ENCODE measurements at regions not wholly inside any gene's neighbourhood (a gene's known extent, or its start where the extent isn't known, plus 50 kb on each side); places are given as distances from the start of the nearest gene placed in this dataset.

DNA sequence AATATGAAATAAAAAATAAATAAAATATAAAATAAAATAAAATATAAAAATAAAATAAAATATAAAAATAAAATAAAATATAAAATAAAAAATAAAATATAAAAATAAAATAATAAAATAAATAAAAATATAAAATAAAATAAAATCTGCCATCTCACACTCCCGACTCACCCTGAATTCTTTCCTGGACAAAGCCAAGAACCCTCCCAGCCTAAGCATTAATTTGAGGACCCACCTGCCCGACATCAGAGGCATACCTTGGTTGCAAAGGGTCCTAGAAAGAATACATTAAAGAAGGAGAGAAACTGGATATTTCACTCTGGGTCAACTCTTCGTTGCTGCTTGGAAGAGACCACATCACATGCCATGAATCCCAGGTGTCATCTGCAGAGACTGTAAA, 138.3 kb downstream of the CRLF2 start:
- 33% methylated on average over 3 of the region's 3 CpGs for whole genome bisulfite sequencing (ENCODE audit: insufficient coverage, insufficient replicate concordance, low lambda C conversion rate, missing lambda C conversion rate)
- DNase-seq (ENCODE audit: low read depth, low spot score) = no peak
- Histone ChIP-seq H3K27me3 (replicated peaks in 1 of 2; ENCODE audit: control insufficient read depth in 2 of 2, insufficient read depth in 2 of 2, low read length in 1 of 2) (no peaks in the 10 kb centered on the region), H4K20me1 (ENCODE audit: control insufficient read depth, insufficient read depth) (no peaks in the 10 kb centered on the region), H3K4me3 (no peak overlapping the region), H3K9me3 (replicated peaks; ENCODE audit: control insufficient read depth, insufficient read depth, low read length) (peaks cover 4% of the 10 kb centered on the region; the same call in 2 of the 3 replicates), H2AFZ (ENCODE audit: control insufficient read depth, low read depth, low read length) (no peak overlapping the region), H3K4me2 (ENCODE audit: control insufficient read depth, insufficient read depth) (no peak overlapping the region), H3K27ac (ENCODE audit: control insufficient read depth, insufficient read depth) (no peak overlapping the region), H3K9ac (ENCODE audit: control insufficient read depth, insufficient read depth, low read length) (no peak overlapping the region), H3K79me2 (ENCODE audit: control insufficient read depth, insufficient read depth, low read length) (no peaks in the 10 kb centered on the region), H3K36me3 (ENCODE audit: control insufficient read depth in 2 of 2, insufficient read depth in 2 of 2, low read length in 1 of 2) (no peaks in the 10 kb centered on the region), H3K4me1 (ENCODE audit: control insufficient read depth, insufficient read depth, low read length) (no peaks in the 10 kb centered on the region)
- ChIA-PET CTCF (no interaction called here), SMC1A (ENCODE audit: uncharacterized antibody, unreplicated experiment) (no interaction called here), RAD21 (ENCODE audit: unreplicated experiment) (no interaction called here), POLR2A (no interaction called here)
- no peak for FAIRE-seq
- no peak for TF ChIP-seq SIN3A (IDR thresholded peaks at IDR 0.05; ENCODE audit: low read depth, low read length)
- no peak for TF ChIP-seq POLR2A (IDR thresholded peaks at IDR 0.05; ENCODE audit: low read depth, low read length)
- no peak for TF ChIP-seq MYC (IDR thresholded peaks at IDR 0.05; ENCODE audit: insufficient read depth, insufficient read length, insufficient replicate concordance, low read length, severe bottlenecking)
- TF ChIP-seq, protein P1, sequence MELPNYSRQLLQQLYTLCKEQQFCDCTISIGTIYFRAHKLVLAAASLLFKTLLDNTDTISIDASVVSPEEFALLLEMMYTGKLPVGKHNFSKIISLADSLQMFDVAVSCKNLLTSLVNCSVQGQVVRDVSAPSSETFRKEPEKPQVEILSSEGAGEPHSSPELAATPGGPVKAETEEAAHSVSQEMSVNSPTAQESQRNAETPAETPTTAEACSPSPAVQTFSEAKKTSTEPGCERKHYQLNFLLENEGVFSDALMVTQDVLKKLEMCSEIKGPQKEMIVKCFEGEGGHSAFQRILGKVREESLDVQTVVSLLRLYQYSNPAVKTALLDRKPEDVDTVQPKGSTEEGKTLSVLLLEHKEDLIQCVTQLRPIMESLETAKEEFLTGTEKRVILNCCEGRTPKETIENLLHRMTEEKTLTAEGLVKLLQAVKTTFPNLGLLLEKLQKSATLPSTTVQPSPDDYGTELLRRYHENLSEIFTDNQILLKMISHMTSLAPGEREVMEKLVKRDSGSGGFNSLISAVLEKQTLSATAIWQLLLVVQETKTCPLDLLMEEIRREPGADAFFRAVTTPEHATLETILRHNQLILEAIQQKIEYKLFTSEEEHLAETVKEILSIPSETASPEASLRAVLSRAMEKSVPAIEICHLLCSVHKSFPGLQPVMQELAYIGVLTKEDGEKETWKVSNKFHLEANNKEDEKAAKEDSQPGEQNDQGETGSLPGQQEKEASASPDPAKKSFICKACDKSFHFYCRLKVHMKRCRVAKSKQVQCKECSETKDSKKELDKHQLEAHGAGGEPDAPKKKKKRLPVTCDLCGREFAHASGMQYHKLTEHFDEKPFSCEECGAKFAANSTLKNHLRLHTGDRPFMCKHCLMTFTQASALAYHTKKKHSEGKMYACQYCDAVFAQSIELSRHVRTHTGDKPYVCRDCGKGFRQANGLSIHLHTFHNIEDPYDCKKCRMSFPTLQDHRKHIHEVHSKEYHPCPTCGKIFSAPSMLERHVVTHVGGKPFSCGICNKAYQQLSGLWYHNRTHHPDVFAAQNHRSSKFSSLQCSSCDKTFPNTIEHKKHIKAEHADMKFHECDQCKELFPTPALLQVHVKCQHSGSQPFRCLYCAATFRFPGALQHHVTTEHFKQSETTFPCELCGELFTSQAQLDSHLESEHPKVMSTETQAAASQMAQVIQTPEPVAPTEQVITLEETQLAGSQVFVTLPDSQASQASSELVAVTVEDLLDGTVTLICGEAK (IDR thresholded peaks at IDR 0.05; ENCODE audit: borderline replicate concordance) = no peak
- in situ Hi-C loops (cut with MboI) (no loop called here), intact Hi-C loops (cut with micrococcal nuclease; ENCODE audit: unreplicated experiment) (no loop called here)
- no peak for ATAC-seq
- BruUV-seq (replicated peaks) = no TSS peak
